ENCODE measurements at regions not wholly inside any gene's neighbourhood (a gene's known extent, or its start where the extent isn't known, plus 50 kb on each side); places are given as distances from the start of the nearest gene placed in this dataset.

DNA sequence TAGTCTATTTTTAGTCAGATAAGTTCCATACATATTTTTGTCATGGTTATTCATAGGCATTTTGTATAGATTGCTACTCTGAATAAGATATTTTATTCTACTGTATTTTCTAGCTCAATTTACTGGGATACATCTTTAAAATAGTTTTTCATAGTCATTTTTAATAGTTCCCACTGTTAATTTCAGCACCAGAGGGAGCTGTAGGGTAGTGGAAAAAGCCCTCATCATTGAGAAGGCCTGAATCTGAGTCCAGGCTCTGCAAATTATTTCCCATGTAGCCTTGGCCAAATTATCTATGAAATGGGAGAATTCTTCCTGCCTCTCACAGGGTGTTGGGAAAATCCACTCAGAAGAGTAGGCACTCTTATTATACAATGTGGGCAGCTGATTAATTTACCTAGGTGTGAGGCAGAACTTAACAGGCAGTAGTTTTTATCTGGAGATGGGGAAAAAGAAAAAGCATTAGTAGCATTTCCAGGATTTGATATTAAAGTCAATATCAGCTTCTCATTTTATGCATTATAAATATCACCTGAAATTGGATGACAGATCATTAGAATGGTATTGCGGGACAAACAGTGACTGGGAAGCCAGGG, 102.9 kb upstream of the PAQR3 start:
- ATAC-seq, result no peak

DNA sequence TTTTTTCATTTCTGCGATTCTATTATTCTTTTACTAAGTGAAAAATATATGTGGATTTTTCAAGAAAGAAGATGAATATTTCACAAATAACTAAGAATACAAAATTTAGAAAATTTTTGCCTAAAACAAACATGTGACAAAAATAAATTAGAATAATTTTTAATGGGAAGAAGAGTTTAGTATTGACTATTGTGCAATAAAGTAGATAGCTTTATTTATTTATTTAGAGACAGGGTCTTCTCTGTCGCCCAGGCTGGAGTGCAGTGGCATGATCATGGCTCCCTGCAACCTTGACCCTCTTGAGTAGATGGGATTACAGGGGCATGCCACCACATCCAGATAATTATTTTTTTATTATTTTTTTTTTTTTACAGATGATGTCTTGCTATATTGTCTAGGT, 95.3 kb upstream of the PAQR3 start:
- ChIA-PET POLR2A (no interaction called here), CTCF (no interaction called here)
- intact Hi-C loops (cut with micrococcal nuclease; ENCODE audit: unreplicated experiment) (no loop called here), in situ Hi-C loops (cut with HindIII; ENCODE audit: low pct_unique_long_range_greater_than_20kb, low sequenced_read_pairs) (no loop called here)
- Histone ChIP-seq H3K4me3 (ENCODE audit: low read depth in 2 of 2, low read length in 2 of 2) (no peak overlapping the region), H3K27me3 (ENCODE audit: control insufficient read depth, insufficient read depth, low read length) (no peaks in the 10 kb centered on the region), H3K9me3 (ENCODE audit: control insufficient read depth, insufficient read depth, low read depth, low read length) (no peaks in the 10 kb centered on the region), H3K4me1 (ENCODE audit: control insufficient read depth, insufficient read depth, low read length) (no peaks in the 10 kb centered on the region), H3K27ac (ENCODE audit: low read length) (no peak overlapping the region), H3K36me3 (ENCODE audit: control insufficient read depth, insufficient read depth, low read length) (no peaks in the 10 kb centered on the region)
- TF ChIP-seq SIN3A (IDR thresholded peaks at IDR 0.05; ENCODE audit: borderline replicate concordance, insufficient read depth, low read depth, low read length) (no peak), POLR2AphosphoS5 (IDR thresholded peaks at IDR 0.05; ENCODE audit: low read depth, low read length) (no peak), REST (IDR thresholded peaks at IDR 0.05; ENCODE audit: insufficient read depth in 1 of 2, low read depth in 2 of 2, low read length in 1 of 2) (no peak), TCF7L2 (IDR thresholded peaks at IDR 0.05; ENCODE audit: low read depth, low read length) (no peak)
- TF ChIP-seq, protein P1, sequence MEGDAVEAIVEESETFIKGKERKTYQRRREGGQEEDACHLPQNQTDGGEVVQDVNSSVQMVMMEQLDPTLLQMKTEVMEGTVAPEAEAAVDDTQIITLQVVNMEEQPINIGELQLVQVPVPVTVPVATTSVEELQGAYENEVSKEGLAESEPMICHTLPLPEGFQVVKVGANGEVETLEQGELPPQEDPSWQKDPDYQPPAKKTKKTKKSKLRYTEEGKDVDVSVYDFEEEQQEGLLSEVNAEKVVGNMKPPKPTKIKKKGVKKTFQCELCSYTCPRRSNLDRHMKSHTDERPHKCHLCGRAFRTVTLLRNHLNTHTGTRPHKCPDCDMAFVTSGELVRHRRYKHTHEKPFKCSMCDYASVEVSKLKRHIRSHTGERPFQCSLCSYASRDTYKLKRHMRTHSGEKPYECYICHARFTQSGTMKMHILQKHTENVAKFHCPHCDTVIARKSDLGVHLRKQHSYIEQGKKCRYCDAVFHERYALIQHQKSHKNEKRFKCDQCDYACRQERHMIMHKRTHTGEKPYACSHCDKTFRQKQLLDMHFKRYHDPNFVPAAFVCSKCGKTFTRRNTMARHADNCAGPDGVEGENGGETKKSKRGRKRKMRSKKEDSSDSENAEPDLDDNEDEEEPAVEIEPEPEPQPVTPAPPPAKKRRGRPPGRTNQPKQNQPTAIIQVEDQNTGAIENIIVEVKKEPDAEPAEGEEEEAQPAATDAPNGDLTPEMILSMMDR (IDR thresholded peaks at IDR 0.05), result no peak
- DNase-seq (ENCODE audit: low read depth, low spot score) (no peak), ATAC-seq (no peak)
- BruUV-seq (replicated peaks), result no TSS peak

More for the DNA sequence above, 102.9 kb upstream of the PAQR3 start:
- intact Hi-C loops (cut with micrococcal nuclease; ENCODE audit: unreplicated experiment), result loop anchor here (10.0 kb wide), 1 partner anchor 533 kb away; no protein-coding TSS in a partner anchor
- no TSS peak for BruUV-seq (replicated peaks)
- H3K36me3 ChIP-seq (ENCODE audit: control insufficient read depth, insufficient read depth, low read length), result no peaks in the 10 kb centered on the region
- DNase-seq (ENCODE audit: low read depth, low spot score), result no peak
- TF ChIP-seq, protein P1 (IDR thresholded peaks at IDR 0.05), result peak; percentile 41; the same call in 1 of the 2 replicates
- TF ChIP-seq TCF7L2 (IDR thresholded peaks at IDR 0.05; ENCODE audit: low read depth, low read length) (no peak), POLR2AphosphoS5 (IDR thresholded peaks at IDR 0.05; ENCODE audit: low read depth, low read length) (no peak)
- no peaks in the 10 kb centered on the region for H3K4me1 ChIP-seq (ENCODE audit: control insufficient read depth, insufficient read depth, low read length)
- H3K27ac ChIP-seq (ENCODE audit: low read length), result no peak overlapping the region
- in situ Hi-C loops (cut with HindIII; ENCODE audit: low pct_unique_long_range_greater_than_20kb, low sequenced_read_pairs), result no loop called here
- CTCF ChIA-PET, result no interaction called here
- POLR2A ChIA-PET, result no interaction called here
- no peaks in the 10 kb centered on the region for H3K27me3 ChIP-seq (ENCODE audit: control insufficient read depth, insufficient read depth, low read length)
- no peaks in the 10 kb centered on the region for H3K9me3 ChIP-seq (ENCODE audit: control insufficient read depth, insufficient read depth, low read depth, low read length)
- H3K4me3 ChIP-seq (ENCODE audit: low read depth in 2 of 2, low read length in 2 of 2), result no peak overlapping the region

All from Panc1 (cell line).